Ishikawa (cell line): ENCODE measurements at regions not wholly inside any gene's neighbourhood (a gene's known extent, or its start where the extent isn't known, plus 50 kb on each side); places are given as distances from the start of the nearest gene placed in this dataset.

Experiments
- CEBPB ChIP-seq: IDR thresholded peaks from 2 replicates; pipeline ENCODE4 v1.6.1; 2012
- EGR1 ChIP-seq: IDR thresholded peaks from 2 replicates; pipeline ENCODE4 v1.6.1; 2012
- EP300 ChIP-seq: IDR thresholded peaks from 2 replicates; pipeline ENCODE4 v1.6.1; 2012; ENCODE audit warnings: borderline replicate concordance
- MAX ChIP-seq: IDR thresholded peaks from 2 replicates; pipeline ENCODE4 v1.6.1; 2012
- RAD21 ChIP-seq: IDR thresholded peaks from 2 replicates; pipeline ENCODE4 v1.6.1; 2012; ENCODE audit warnings: low read depth
- REST ChIP-seq: IDR thresholded peaks from 2 replicates; pipeline ENCODE4 v1.6.1; 2012; ENCODE audit warnings: low read depth, mild to moderate bottlenecking
- TCF12 ChIP-seq: IDR thresholded peaks from 2 replicates; pipeline ENCODE4 v1.6.1; 2012; ENCODE audit warnings: low read depth
- TEAD4 ChIP-seq: IDR thresholded peaks from 2 replicates; pipeline ENCODE4 v1.6.1; 2012
- USF1 ChIP-seq: IDR thresholded peaks from 2 replicates; pipeline ENCODE4 v1.6.1; 2012
- YY1 ChIP-seq: IDR thresholded peaks from 2 replicates; pipeline ENCODE4 v1.6.1; 2012; ENCODE audit warnings: low read depth
- ZBTB7A ChIP-seq: IDR thresholded peaks from 2 replicates; pipeline ENCODE4 v1.6.1; 2012; ENCODE audit warnings: low read depth

GRCh38 chr12:131381716-131382430 lies 329.0 kb upstream of the SFSWAP start:
- no peak for TF ChIP-seq EP300
- TF ChIP-seq MAX = no peak
- TF ChIP-seq TCF12 = no peak
- no peak for TF ChIP-seq RAD21
- TF ChIP-seq REST = no peak
- TF ChIP-seq ZBTB7A = no peak
- no peak for TF ChIP-seq EGR1
- TF ChIP-seq CEBPB = no peak
- TF ChIP-seq TEAD4 = no peak
- TF ChIP-seq USF1 = no peak
- TF ChIP-seq YY1 = no peak
